Activated CD8-positive, alpha-beta T cell treated with anti-CD3 and anti-CD28 coated beads for 36 hours (primary cell): ENCODE measurements at regions not wholly inside any gene's neighbourhood (a gene's known extent, or its start where the extent isn't known, plus 50 kb on each side); places are given as distances from the start of the nearest gene placed in this dataset.

Experiments used
- ATAC-seq: fragments of 200-7000 bp; cut with Tn5 transposase; one replicate; pipeline ENCODE4 v1.10.0; 2021; ENCODE audit warnings: mild to moderate bottlenecking, moderate library complexity
- CTCF ChIA-PET: fragments of 350-600 bp; sonication (Branson Sonifier 250); formaldehyde crosslinking; loops from one replicate; lab custom pipeline; 2021; ENCODE audit warnings: antibody characterized with exemption; lab: Charles Lee
- POLR2A ChIA-PET: fragments of 350-600 bp; sonication (Branson Sonifier 250); formaldehyde crosslinking; loops from one replicate; lab custom pipeline; 2021; ENCODE audit warnings: antibody characterized with exemption; lab: Charles Lee
- DNase-seq: peaks from one replicate; pipeline ENCODE4 v3.0.0-alpha.2; 2020
- H3K27ac Mint-ChIP-seq: one replicate; pipeline ENCODE4 v1.8.0; 2021; ENCODE audit warnings: mild to moderate bottlenecking, mixed read lengths
- H3K27me3 Mint-ChIP-seq: one replicate; pipeline ENCODE4 v1.8.0; 2021; ENCODE audit warnings: mixed read lengths
- H3K36me3 Mint-ChIP-seq: one replicate; pipeline ENCODE4 v1.8.0; 2021; ENCODE audit warnings: low read depth, mixed read lengths
- H3K4me1 Mint-ChIP-seq: one replicate; pipeline ENCODE4 v1.8.0; 2021; ENCODE audit warnings: low read depth, mixed read lengths
- H3K4me3 Mint-ChIP-seq: one replicate; pipeline ENCODE4 v1.8.0; 2021; ENCODE audit warnings: mild to moderate bottlenecking, moderate library complexity, mixed read lengths
- H3K9me3 Mint-ChIP-seq: one replicate; pipeline ENCODE4 v1.8.0; 2021; ENCODE audit warnings: mixed read lengths
- CTCF ChIP-seq: fragments of 200-600 bp; IDR thresholded peaks from one replicate; pipeline ENCODE4 v1.8.0; 2022; ENCODE audit warnings: antibody characterized with exemption, mild to moderate bottlenecking
- intact Hi-C: fragments of 100-400 bp; cut with micrococcal nuclease; formaldehyde crosslinking; loops from one replicate; pipeline ENCODE4 v1.10.0; 2022

DNA sequence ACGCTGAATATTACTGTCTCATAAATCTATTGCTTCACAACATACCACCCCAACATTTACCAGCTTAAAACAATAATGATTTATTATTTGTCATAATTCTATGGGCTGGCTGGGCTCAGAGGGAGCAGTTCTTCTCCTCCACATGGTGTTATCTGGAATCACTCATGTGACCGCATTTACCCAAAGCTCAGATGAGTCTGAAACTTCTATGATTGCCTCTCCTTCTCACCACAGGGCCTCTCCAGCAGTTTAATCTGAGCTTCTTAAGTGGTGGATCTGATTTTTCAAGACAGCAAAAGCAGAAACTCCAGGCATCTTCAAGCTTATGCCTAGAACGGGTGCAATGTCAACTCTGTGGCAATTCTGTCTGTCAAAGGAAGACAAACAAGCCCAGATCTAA is 210.3 kb upstream of the ADRA1B start:
- TF ChIP-seq CTCF, result no peak
- no peaks in the 10 kb centered on the region for H3K9me3 Mint-ChIP-seq
- peaks cover 6% of the 10 kb centered on the region for H3K27me3 Mint-ChIP-seq
- H3K4me1 Mint-ChIP-seq, result no peaks in the 10 kb centered on the region
- ATAC-seq (no peak), DNase-seq (no peak)
- no peak overlapping the region for H3K4me3 Mint-ChIP-seq
- H3K36me3 Mint-ChIP-seq, result no peaks in the 10 kb centered on the region
- H3K27ac Mint-ChIP-seq, result no peak overlapping the region
- intact Hi-C loops, result no loop called here
- POLR2A ChIA-PET, result no interaction called here
- CTCF ChIA-PET, result interaction anchor here (1.2 kb wide), 1 partner anchor 153 kb away, joined by 3 read pairs; no protein-coding TSS in a partner anchor

DNA sequence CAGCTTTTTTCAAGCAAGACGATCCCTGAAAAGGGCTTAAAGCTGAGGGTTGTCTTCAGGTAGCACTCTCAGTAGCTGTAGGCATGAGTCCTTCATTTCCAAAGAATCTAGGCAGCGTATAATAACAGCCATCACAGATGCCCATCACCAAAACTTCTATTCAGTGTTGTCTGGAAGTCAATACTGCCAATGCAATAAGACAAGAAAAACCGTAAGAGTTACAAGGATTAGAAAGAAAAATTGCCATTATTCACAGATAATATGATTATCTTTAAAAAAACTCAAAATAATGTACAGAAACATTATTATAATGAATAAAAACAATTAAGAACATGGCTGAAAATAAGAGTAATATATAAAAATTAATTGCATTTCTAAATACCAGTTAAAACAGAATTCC is 208.2 kb upstream of the ADRA1B start:
- intact Hi-C loops, result no loop called here
- Mint-ChIP-seq H3K27ac (no peak overlapping the region), H3K4me1 (no peaks in the 10 kb centered on the region), H3K9me3 (no peaks in the 10 kb centered on the region), H3K36me3 (no peaks in the 10 kb centered on the region), H3K4me3 (no peak overlapping the region), H3K27me3 (peaks cover 7% of the 10 kb centered on the region)
- CTCF ChIA-PET, result no interaction called here
- TF ChIP-seq CTCF, result no peak
- POLR2A ChIA-PET, result no interaction called here
- DNase-seq (no peak), ATAC-seq (no peak)

- H3K27ac Mint-ChIP-seq, result no peak overlapping the region
- CTCF ChIA-PET, result interaction anchor here (0.7 kb wide), 1 partner anchor 555 kb away, joined by 3 read pairs; no protein-coding TSS in a partner anchor
These were observed 203.6 kb upstream of the ADRA1B start for GRCh38 chr5:159712672-159713071.

DNA sequence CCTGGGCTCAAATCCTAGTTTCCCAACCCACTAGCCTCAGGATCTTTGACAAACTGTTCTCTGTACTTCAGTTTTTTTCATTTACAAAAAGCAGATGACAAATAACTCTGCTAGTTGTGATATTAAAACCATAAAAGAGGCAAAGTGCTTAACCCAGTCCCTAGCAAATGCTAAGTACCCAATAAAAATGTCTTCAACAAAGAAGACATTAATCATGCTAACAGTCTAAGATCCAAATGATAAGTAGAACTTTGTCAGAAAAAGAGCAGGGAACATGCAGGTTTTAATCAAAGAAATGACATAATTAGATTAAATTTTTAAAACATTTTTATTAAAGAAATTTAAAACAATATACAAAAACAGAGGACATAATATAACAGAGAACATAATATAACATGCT is 203.0 kb upstream of the ADRA1B start:
- CTCF ChIA-PET, result no interaction called here

More at GRCh38 chr5:159712672-159713071, 203.6 kb upstream of the ADRA1B start:
- POLR2A ChIA-PET, result interaction anchor here (1.0 kb wide), 1 partner anchor 50 kb away, joined by 3 read pairs; no protein-coding TSS in a partner anchor
- Mint-ChIP-seq H3K36me3 (no peaks in the 10 kb centered on the region), H3K9me3 (no peaks in the 10 kb centered on the region), H3K27me3 (peaks cover 8% of the 10 kb centered on the region), H3K4me1 (no peaks in the 10 kb centered on the region), H3K4me3 (no peak overlapping the region)
- DNase-seq (no peak), ATAC-seq (no peak)
- TF ChIP-seq CTCF, result no peak
- intact Hi-C loops, result no loop called here

DNA sequence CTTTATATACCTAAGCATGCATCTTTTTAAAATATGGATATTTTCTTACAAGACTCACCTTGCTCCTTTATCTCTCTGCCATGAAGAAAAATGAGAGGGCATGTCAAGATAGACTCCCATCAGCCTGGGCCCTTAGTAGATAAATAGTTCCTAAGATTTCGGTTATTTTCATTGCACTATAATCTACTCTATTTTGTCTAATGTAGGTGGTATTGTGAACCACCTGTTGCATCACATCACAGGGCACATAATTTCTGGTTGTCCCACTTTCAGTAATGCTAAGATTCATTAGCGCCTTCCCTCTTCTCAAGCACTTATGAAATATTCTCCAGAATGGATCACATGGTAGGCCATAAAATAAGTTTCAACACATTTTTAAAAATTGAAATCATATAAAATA is 202.5 kb upstream of the ADRA1B start:
- Mint-ChIP-seq H3K4me3 (no peak overlapping the region), H3K27ac (no peak overlapping the region), H3K36me3 (no peaks in the 10 kb centered on the region), H3K27me3 (peaks cover 10% of the 10 kb centered on the region), H3K9me3 (no peaks in the 10 kb centered on the region), H3K4me1 (no peaks in the 10 kb centered on the region)
- ChIA-PET POLR2A (no interaction called here), CTCF (no interaction called here)
- intact Hi-C loops, result no loop called here
- ATAC-seq (no peak), DNase-seq (no peak)
- no peak for TF ChIP-seq CTCF

More for the DNA sequence above, 203.0 kb upstream of the ADRA1B start:
- Mint-ChIP-seq H3K36me3 (no peaks in the 10 kb centered on the region), H3K4me3 (no peak overlapping the region), H3K9me3 (no peaks in the 10 kb centered on the region), H3K27ac (no peak overlapping the region), H3K27me3 (peaks cover 10% of the 10 kb centered on the region), H3K4me1 (no peaks in the 10 kb centered on the region)
- intact Hi-C loops, result no loop called here
- POLR2A ChIA-PET, result interaction anchor here (1.0 kb wide), 1 partner anchor 50 kb away, joined by 3 read pairs; no protein-coding TSS in a partner anchor
- ATAC-seq, result no peak
- DNase-seq, result no peak
- no peak for TF ChIP-seq CTCF
